ENCODE measurements at regions not wholly inside any gene's neighbourhood (a gene's known extent, or its start where the extent isn't known, plus 50 kb on each side); places are given as distances from the start of the nearest gene placed in this dataset.

DNA sequence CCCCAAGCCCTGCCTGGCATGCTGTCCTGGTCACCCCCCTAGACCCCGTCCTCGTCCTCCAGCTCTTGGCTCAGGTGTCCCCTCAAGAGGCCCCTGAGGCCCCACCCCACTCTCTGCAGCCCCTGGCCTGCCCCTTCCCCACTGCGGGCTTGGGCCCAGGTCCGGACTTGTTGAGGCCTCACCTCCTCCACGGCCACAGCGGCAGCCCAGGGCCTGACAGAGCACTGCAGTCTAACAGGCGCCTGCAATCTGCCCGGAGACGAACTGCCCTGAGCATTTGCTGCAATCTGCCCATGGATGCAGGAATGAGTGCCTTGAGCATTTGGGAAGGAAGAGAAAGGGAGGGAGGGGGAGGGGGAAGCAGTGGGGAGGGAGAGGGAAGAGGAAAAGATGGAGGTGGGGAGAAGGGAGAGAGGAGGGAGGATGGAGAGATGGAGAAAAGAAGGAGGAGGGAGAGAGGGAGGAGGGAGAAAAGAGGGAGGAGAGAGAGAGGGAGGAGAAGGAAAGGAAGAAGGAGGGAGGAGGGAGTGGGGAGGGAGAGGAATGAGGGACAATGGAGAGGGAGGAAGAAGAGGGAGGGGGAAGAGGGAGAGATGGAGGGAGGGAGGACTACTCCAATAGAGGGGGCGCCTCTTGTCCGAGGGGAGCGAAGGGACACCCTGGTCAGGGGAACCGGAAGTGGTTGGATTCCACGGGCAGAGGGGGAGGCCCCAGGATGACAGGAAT lies 73.9 kb downstream of the PDGFA start:
- Histone ChIP-seq H3K9me3 (peaks cover 2% of the 10 kb centered on the region; the same call in 1 of the 2 replicates), H3K27me3 (no peaks in the 10 kb centered on the region), H3K4me3 (ENCODE audit: low read depth, low read length) (no peak overlapping the region), H3K36me3 (no peaks in the 10 kb centered on the region), H3K4me1 (no peaks in the 10 kb centered on the region)
- no peak for DNase-seq
- TF ChIP-seq, protein P1, sequence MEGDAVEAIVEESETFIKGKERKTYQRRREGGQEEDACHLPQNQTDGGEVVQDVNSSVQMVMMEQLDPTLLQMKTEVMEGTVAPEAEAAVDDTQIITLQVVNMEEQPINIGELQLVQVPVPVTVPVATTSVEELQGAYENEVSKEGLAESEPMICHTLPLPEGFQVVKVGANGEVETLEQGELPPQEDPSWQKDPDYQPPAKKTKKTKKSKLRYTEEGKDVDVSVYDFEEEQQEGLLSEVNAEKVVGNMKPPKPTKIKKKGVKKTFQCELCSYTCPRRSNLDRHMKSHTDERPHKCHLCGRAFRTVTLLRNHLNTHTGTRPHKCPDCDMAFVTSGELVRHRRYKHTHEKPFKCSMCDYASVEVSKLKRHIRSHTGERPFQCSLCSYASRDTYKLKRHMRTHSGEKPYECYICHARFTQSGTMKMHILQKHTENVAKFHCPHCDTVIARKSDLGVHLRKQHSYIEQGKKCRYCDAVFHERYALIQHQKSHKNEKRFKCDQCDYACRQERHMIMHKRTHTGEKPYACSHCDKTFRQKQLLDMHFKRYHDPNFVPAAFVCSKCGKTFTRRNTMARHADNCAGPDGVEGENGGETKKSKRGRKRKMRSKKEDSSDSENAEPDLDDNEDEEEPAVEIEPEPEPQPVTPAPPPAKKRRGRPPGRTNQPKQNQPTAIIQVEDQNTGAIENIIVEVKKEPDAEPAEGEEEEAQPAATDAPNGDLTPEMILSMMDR (IDR thresholded peaks at IDR 0.05; ENCODE audit: low read depth, low read length): no peak

- Histone ChIP-seq H3K27me3 (no peaks in the 10 kb centered on the region), H3K4me1 (no peaks in the 10 kb centered on the region), H3K4me3 (ENCODE audit: low read depth, low read length) (no peak overlapping the region), H3K9me3 (peaks cover 2% of the 10 kb centered on the region; the same call in 1 of the 2 replicates), H3K36me3 (no peaks in the 10 kb centered on the region)
- DNase-seq: no peak
- TF ChIP-seq, protein P1 (IDR thresholded peaks at IDR 0.05; ENCODE audit: low read depth, low read length): no peak
Measured at GRCh38 chr7:446289-446935, 73.2 kb downstream of the PDGFA start.

Data from BE2C (cell line).